Smooth muscle cell (in vitro differentiated cells): ENCODE measurements at regions not wholly inside any gene's neighbourhood (a gene's known extent, or its start where the extent isn't known, plus 50 kb on each side); places are given as distances from the start of the nearest gene placed in this dataset.

Experiments used
- DNase-seq: peaks from one replicate; lab custom pipeline; 2025; ENCODE audit not compliant: unreplicated experiment; lab: John Stamatoyannopoulos, UW
- H2AFZ ChIP-seq: fragments of 200-600 bp; sonication (generic); 2 replicates; pipeline ENCODE4 v1.6.0; 2016; ENCODE audit warnings: antibody characterized with exemption, low read depth, mild to moderate bottlenecking
- H3F3A ChIP-seq: fragments of 200-600 bp; sonication (generic); 2 replicates; pipeline ENCODE4 v1.6.0; 2017; ENCODE audit warnings: antibody characterized with exemption, low read depth
- H3K27ac ChIP-seq: fragments of 200-600 bp; sonication (generic); 2 replicates; pipeline ENCODE4 v1.5.1; 2016; ENCODE audit warnings: low read depth, mild to moderate bottlenecking
- H3K27me3 ChIP-seq: fragments of 200-600 bp; sonication (generic); 2 replicates; pipeline ENCODE4 v1.6.1; 2016; ENCODE audit warnings: low read depth, mild to moderate bottlenecking
- H3K36me3 ChIP-seq: fragments of 200-600 bp; sonication (generic); 2 replicates; pipeline ENCODE4 v1.5.1; 2016; ENCODE audit warnings: low read depth
- H3K4me1 ChIP-seq: fragments of 200-600 bp; sonication (generic); 2 replicates; pipeline ENCODE4 v1.5.1; 2016; ENCODE audit warnings: low read depth
- H3K4me2 ChIP-seq: fragments of 200-600 bp; sonication (generic); 2 replicates; pipeline ENCODE4 v1.6.0; 2016; ENCODE audit warnings: mild to moderate bottlenecking
- H3K4me3 ChIP-seq: fragments of 200-600 bp; sonication (generic); 2 replicates; pipeline ENCODE4 v1.5.1; 2016; ENCODE audit warnings: mild to moderate bottlenecking
- H3K79me2 ChIP-seq: fragments of 200-600 bp; sonication (generic); 2 replicates; pipeline ENCODE4 v1.6.0; 2016; ENCODE audit warnings: low read depth, mild to moderate bottlenecking
- H3K9ac ChIP-seq: fragments of 200-600 bp; sonication (generic); 2 replicates; pipeline ENCODE4 v1.6.0; 2016; ENCODE audit warnings: low read depth
- H3K9me3 ChIP-seq: fragments of 200-600 bp; sonication (generic); replicated peaks from 2 replicates; pipeline ENCODE4 v1.5.1; 2016; ENCODE audit warnings: low read depth
- H4K20me1 ChIP-seq: fragments of 200-600 bp; sonication (generic); 2 replicates; pipeline ENCODE4 v1.6.0; 2016; ENCODE audit warnings: low read depth
- CTCF ChIP-seq: fragments of 200-600 bp; sonication (generic); IDR thresholded peaks from 2 replicates; pipeline ENCODE4 v1.5.1; 2017; ENCODE audit warnings: borderline replicate concordance, mild to moderate bottlenecking, antibody characterized with exemption; ENCODE audit not compliant: insufficient read depth, poor library complexity, severe bottlenecking
- WGBS: methylation state at CpG from one replicate; pipeline ENCODE4 v1.1.7; 2016; ENCODE audit warnings: low lambda C conversion rate; 5-methylcytosine and 5-hydroxymethylcytosine counted together

GRCh38 chr4:148874331-148874730 lies 432.1 kb upstream of the NR3C2 start:
- H2AFZ ChIP-seq = no peak overlapping the region
- DNase-seq = no peak
- no peak overlapping the region for H3K9ac ChIP-seq
- no peaks in the 10 kb centered on the region for H3K4me1 ChIP-seq
- H3K4me2 ChIP-seq = no peak overlapping the region
- no peak overlapping the region for H3K27ac ChIP-seq
- no peaks in the 10 kb centered on the region for H3K27me3 ChIP-seq
- no peak overlapping the region for H3K4me3 ChIP-seq
- no peaks in the 10 kb centered on the region for H3F3A ChIP-seq
- H3K79me2 ChIP-seq = no peaks in the 10 kb centered on the region
- no peaks in the 10 kb centered on the region for H3K36me3 ChIP-seq
- no peaks in the 10 kb centered on the region for H3K9me3 ChIP-seq
- no peak for TF ChIP-seq CTCF
- no peaks in the 10 kb centered on the region for H4K20me1 ChIP-seq
- WGBS = 13% methylated on average over 2 of the region's 2 CpGs

GRCh38 chr4:148868191-148868590 lies 426.0 kb upstream of the NR3C2 start:
- Histone ChIP-seq H3K4me1 (no peaks in the 10 kb centered on the region), H3K4me2 (no peak overlapping the region), H3F3A (no peaks in the 10 kb centered on the region), H2AFZ (no peak overlapping the region), H3K36me3 (no peaks in the 10 kb centered on the region), H3K27ac (no peak overlapping the region), H3K9ac (no peak overlapping the region), H3K79me2 (no peaks in the 10 kb centered on the region), H4K20me1 (no peaks in the 10 kb centered on the region), H3K9me3 (no peaks in the 10 kb centered on the region), H3K4me3 (no peak overlapping the region), H3K27me3 (no peaks in the 10 kb centered on the region)
- no peak for TF ChIP-seq CTCF
- 90% methylated on average over 8 of the region's 8 CpGs for WGBS
- no peak for DNase-seq

GRCh38 chr4:148866666-148867065 lies 424.5 kb upstream of the NR3C2 start:
- no peak overlapping the region for H3K4me2 ChIP-seq
- H3K36me3 ChIP-seq = no peaks in the 10 kb centered on the region
- H2AFZ ChIP-seq = no peak overlapping the region
- H3K9me3 ChIP-seq = no peaks in the 10 kb centered on the region
- no peak overlapping the region for H3K4me3 ChIP-seq
- H3K9ac ChIP-seq = no peak overlapping the region
- TF ChIP-seq CTCF = no peak
- WGBS = 76% methylated on average over 3 of the region's 3 CpGs
- no peaks in the 10 kb centered on the region for H4K20me1 ChIP-seq
- H3K79me2 ChIP-seq = no peaks in the 10 kb centered on the region
- no peaks in the 10 kb centered on the region for H3F3A ChIP-seq
- H3K4me1 ChIP-seq = no peaks in the 10 kb centered on the region
- no peak overlapping the region for H3K27ac ChIP-seq
- H3K27me3 ChIP-seq = no peaks in the 10 kb centered on the region
- DNase-seq = no peak

- no peaks in the 10 kb centered on the region for H3K27me3 ChIP-seq
- WGBS = 75% methylated on average over 4 of the region's 4 CpGs
These were observed 415.8 kb upstream of the NR3C2 start for GRCh38 chr4:148857973-148858534.

More at GRCh38 chr4:148857973-148858534, 415.8 kb upstream of the NR3C2 start:
- Histone ChIP-seq H3K4me3 (no peak overlapping the region), H2AFZ (no peak overlapping the region), H3K4me2 (no peak overlapping the region), H3K9ac (no peak overlapping the region), H3K4me1 (no peaks in the 10 kb centered on the region), H3F3A (no peaks in the 10 kb centered on the region), H3K9me3 (no peaks in the 10 kb centered on the region), H4K20me1 (no peaks in the 10 kb centered on the region), H3K79me2 (no peaks in the 10 kb centered on the region), H3K36me3 (no peaks in the 10 kb centered on the region), H3K27ac (no peak overlapping the region)
- no peak for DNase-seq
- TF ChIP-seq CTCF = no peak
